ENCODE measurements at regions not wholly inside any gene's neighbourhood (a gene's known extent, or its start where the extent isn't known, plus 50 kb on each side); places are given as distances from the start of the nearest gene placed in this dataset.

DNA sequence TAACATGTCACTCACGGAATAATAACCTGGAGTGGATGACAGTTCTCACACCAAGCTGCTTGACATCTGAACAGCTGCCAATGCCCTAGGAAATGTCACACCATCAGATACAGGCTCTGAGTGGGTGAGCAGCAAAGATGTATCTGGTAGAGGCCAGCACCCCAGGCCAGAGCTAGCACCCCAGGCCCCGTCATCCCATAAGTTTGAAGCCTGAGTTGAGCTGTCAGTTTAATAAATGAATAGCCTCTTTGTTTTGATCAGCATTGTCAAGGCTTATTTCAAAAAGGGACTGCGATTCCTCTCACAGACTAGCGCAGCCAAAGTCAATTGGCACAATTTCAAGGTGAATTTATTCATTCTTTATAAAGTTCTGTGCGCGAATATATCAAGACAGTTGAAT is 1327.1 kb downstream of the MAT2B start:
- no peak overlapping the region for H3K4me3 ChIP-seq (ENCODE audit: low read depth, low read length)
- no peak for DNase-seq (ENCODE audit: low read depth)
- TF ChIP-seq CTCF (IDR thresholded peaks at IDR 0.05; ENCODE audit: control insufficient read depth, extremely low read depth, insufficient read depth), result no peak

DNA sequence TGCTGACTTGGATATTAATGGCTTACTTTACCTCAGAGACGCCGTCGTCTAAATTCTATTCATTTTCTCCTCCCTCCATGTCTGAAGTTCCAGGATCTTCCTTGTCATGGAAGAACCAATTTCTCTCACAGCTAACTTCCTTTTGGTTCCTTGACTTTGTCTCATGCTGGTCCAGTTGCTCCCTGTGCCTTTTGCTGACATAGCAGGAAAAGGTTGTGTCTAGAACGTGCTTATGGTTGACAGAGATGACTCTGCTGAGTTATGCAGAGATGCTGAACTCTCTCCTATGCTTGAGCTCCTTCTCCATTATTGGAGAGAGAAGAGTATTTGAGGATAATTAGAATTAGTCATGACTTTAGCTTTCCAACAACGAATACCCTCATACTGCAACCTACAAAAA is 1338.9 kb downstream of the MAT2B start:
- no peak for DNase-seq (ENCODE audit: low read depth)
- H3K4me3 ChIP-seq (ENCODE audit: low read depth, low read length), result no peak overlapping the region
- no peak for TF ChIP-seq CTCF (IDR thresholded peaks at IDR 0.05; ENCODE audit: control insufficient read depth, extremely low read depth, insufficient read depth)

GRCh38 chr5:164860896-164861295 is 1355.5 kb downstream of the MAT2B start:
- DNase-seq (ENCODE audit: low read depth), result no peak
- H3K4me3 ChIP-seq (ENCODE audit: low read depth, low read length), result no peak overlapping the region
- no peak for TF ChIP-seq CTCF (IDR thresholded peaks at IDR 0.05; ENCODE audit: control insufficient read depth, extremely low read depth, insufficient read depth)

DNA sequence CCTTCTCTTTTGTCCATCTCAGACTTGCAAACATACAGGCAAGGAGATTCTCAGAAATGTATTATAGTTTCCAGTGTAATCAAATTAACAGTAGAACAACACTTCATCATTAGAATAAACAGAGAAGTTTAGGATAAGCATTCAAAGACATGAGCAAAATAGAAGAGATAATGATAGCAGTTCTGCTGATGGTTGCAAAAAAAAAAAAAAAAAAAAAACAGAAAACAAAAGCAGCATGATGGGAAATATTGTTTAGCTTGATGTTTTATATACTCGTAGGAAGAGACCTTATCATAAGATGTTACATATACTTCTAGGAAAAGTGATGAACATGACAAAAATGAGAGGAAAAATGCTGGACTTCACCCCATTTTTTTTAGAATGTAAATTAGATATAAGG is 1356.2 kb downstream of the MAT2B start:
- TF ChIP-seq CTCF (IDR thresholded peaks at IDR 0.05; ENCODE audit: control insufficient read depth, extremely low read depth, insufficient read depth), result no peak
- no peak for DNase-seq (ENCODE audit: low read depth)
- no peak overlapping the region for H3K4me3 ChIP-seq (ENCODE audit: low read depth, low read length)

- no peak for TF ChIP-seq CTCF (IDR thresholded peaks at IDR 0.05; ENCODE audit: control insufficient read depth, extremely low read depth, insufficient read depth)
- H3K4me3 ChIP-seq (ENCODE audit: low read depth, low read length), result no peak overlapping the region
- DNase-seq (ENCODE audit: low read depth), result no peak
These were observed 1363.3 kb downstream of the MAT2B start for GRCh38 chr5:164868761-164869160.

DNA sequence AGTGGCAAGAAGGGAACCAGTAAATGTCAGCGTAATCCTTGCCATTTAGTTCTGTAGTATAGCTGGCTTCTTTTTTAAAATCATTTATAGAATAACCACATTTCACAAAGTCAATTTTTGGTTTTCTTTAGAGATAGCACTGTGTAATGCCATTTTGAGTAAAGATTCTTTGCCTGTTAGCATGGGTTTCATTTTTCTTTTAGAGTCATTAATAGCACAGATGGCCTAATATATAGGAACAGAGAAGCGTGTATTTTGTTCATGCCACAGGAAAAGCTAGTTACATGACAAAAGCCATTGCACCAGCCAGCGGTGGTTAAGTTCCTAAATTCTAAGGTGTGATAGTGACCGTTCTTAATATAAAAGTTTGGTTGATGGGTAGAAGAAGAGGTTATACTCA is 1363.9 kb downstream of the MAT2B start:
- no peak for TF ChIP-seq CTCF (IDR thresholded peaks at IDR 0.05; ENCODE audit: control insufficient read depth, extremely low read depth, insufficient read depth)
- no peak overlapping the region for H3K4me3 ChIP-seq (ENCODE audit: low read depth, low read length)
- no peak for DNase-seq (ENCODE audit: low read depth)

- no peak for DNase-seq (ENCODE audit: low read depth)
- no peak for TF ChIP-seq CTCF (IDR thresholded peaks at IDR 0.05; ENCODE audit: control insufficient read depth, extremely low read depth, insufficient read depth)
These were observed 1371.4 kb downstream of the MAT2B start for GRCh38 chr5:164876793-164877192.

More at GRCh38 chr5:164876793-164877192, 1371.4 kb downstream of the MAT2B start:
- H3K4me3 ChIP-seq (ENCODE audit: low read depth, low read length), result no peak overlapping the region

Data from LNCaP clone FGC (cell line).